ENCODE measurements at regions not wholly inside any gene's neighbourhood (a gene's known extent, or its start where the extent isn't known, plus 50 kb on each side); places are given as distances from the start of the nearest gene placed in this dataset.

GRCh38 chr2:129712676-129712985 is 266.8 kb upstream of the RAB6C start:
- POLR2A ChIA-PET: no interaction called here
- peaks cover 43% of the 10 kb centered on the region for H3K9me3 ChIP-seq (ENCODE audit: control insufficient read depth, insufficient read depth, low read length)
- no peaks in the 10 kb centered on the region for H3K27me3 ChIP-seq (ENCODE audit: control insufficient read depth, insufficient read depth, low read length)
- no peak for TF ChIP-seq CTCF (IDR thresholded peaks at IDR 0.05; ENCODE audit: low read depth, low read length)
- DNase-seq (ENCODE audit: low read depth, low spot score): no peak
- H3K4me3 ChIP-seq (ENCODE audit: low read depth, low read length): no peak overlapping the region
- CTCF ChIA-PET: no interaction called here
- H3K27ac ChIP-seq (ENCODE audit: low read depth, low read length): no peak overlapping the region

GRCh38 chr2:129713337-129713736 is 266.1 kb upstream of the RAB6C start:
- Histone ChIP-seq H3K27me3 (ENCODE audit: control insufficient read depth, insufficient read depth, low read length) (no peaks in the 10 kb centered on the region), H3K27ac (ENCODE audit: low read depth, low read length) (no peak overlapping the region), H3K9me3 (ENCODE audit: control insufficient read depth, insufficient read depth, low read length) (peaks cover 36% of the 10 kb centered on the region), H3K4me3 (ENCODE audit: low read depth, low read length) (no peak overlapping the region)
- no peak for TF ChIP-seq CTCF (IDR thresholded peaks at IDR 0.05; ENCODE audit: low read depth, low read length)
- CTCF ChIA-PET: no interaction called here
- POLR2A ChIA-PET: no interaction called here
- DNase-seq (ENCODE audit: low read depth, low spot score): no peak

- H3K4me3 ChIP-seq (ENCODE audit: low read depth, low read length): no peak overlapping the region
- TF ChIP-seq CTCF (IDR thresholded peaks at IDR 0.05; ENCODE audit: low read depth, low read length): no peak
- H3K27ac ChIP-seq (ENCODE audit: low read depth, low read length): no peak overlapping the region
- H3K27me3 ChIP-seq (ENCODE audit: control insufficient read depth, insufficient read depth, low read length): no peaks in the 10 kb centered on the region
- ChIA-PET CTCF (no interaction called here), POLR2A (no interaction called here)
- DNase-seq (ENCODE audit: low read depth, low spot score): no peak
- H3K9me3 ChIP-seq (ENCODE audit: control insufficient read depth, insufficient read depth, low read length): peaks cover 11% of the 10 kb centered on the region
These were observed 262.5 kb upstream of the RAB6C start for GRCh38 chr2:129716781-129717559.

GRCh38 chr2:129717560-129718130 is 261.8 kb upstream of the RAB6C start:
- Histone ChIP-seq H3K27me3 (ENCODE audit: control insufficient read depth, insufficient read depth, low read length) (no peaks in the 10 kb centered on the region), H3K4me3 (ENCODE audit: low read depth, low read length) (no peak overlapping the region), H3K9me3 (ENCODE audit: control insufficient read depth, insufficient read depth, low read length) (peaks cover 13% of the 10 kb centered on the region), H3K27ac (ENCODE audit: low read depth, low read length) (no peak overlapping the region)
- ChIA-PET POLR2A (no interaction called here), CTCF (no interaction called here)
- TF ChIP-seq CTCF (IDR thresholded peaks at IDR 0.05; ENCODE audit: low read depth, low read length): no peak
- no peak for DNase-seq (ENCODE audit: low read depth, low spot score)

GRCh38 chr2:129719335-129719734 is 260.1 kb upstream of the RAB6C start:
- no peak for DNase-seq (ENCODE audit: low read depth, low spot score)
- Histone ChIP-seq H3K27ac (ENCODE audit: low read depth, low read length) (no peak overlapping the region), H3K27me3 (ENCODE audit: control insufficient read depth, insufficient read depth, low read length) (no peaks in the 10 kb centered on the region), H3K4me3 (ENCODE audit: low read depth, low read length) (no peak overlapping the region), H3K9me3 (ENCODE audit: control insufficient read depth, insufficient read depth, low read length) (peaks cover 22% of the 10 kb centered on the region)
- ChIA-PET CTCF (no interaction called here), POLR2A (no interaction called here)
- no peak for TF ChIP-seq CTCF (IDR thresholded peaks at IDR 0.05; ENCODE audit: low read depth, low read length)

All from AG04450 (cell line).